ENCODE measurements at regions not wholly inside any gene's neighbourhood (a gene's known extent, or its start where the extent isn't known, plus 50 kb on each side); places are given as distances from the start of the nearest gene placed in this dataset.

DNA sequence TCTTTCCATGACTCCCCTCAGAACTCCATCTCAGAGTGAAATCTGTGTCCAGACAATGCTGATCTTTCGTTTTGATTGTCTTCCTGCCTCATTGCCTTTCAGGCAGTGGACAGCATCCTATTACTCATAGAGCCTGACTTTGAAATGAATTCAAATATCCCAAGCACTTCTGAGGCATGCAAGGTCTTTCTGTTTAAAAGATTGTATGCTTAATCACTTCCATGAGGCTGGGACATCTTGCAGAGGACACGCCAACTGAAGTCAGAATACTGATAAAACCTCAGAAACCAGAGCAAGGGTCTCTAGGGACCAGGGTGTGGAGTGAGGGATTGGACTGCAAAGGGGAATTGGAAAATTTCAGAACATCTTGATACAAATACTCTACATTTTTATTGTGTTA is 836.5 kb upstream of the ID2 start:
- TF ChIP-seq, protein P1, sequence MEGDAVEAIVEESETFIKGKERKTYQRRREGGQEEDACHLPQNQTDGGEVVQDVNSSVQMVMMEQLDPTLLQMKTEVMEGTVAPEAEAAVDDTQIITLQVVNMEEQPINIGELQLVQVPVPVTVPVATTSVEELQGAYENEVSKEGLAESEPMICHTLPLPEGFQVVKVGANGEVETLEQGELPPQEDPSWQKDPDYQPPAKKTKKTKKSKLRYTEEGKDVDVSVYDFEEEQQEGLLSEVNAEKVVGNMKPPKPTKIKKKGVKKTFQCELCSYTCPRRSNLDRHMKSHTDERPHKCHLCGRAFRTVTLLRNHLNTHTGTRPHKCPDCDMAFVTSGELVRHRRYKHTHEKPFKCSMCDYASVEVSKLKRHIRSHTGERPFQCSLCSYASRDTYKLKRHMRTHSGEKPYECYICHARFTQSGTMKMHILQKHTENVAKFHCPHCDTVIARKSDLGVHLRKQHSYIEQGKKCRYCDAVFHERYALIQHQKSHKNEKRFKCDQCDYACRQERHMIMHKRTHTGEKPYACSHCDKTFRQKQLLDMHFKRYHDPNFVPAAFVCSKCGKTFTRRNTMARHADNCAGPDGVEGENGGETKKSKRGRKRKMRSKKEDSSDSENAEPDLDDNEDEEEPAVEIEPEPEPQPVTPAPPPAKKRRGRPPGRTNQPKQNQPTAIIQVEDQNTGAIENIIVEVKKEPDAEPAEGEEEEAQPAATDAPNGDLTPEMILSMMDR (conservative IDR thresholded peaks at IDR 0.05; ENCODE audit: low read depth, low read length): no peak
- no peak for TF ChIP-seq EZH2 (IDR thresholded peaks at IDR 0.05; ENCODE audit: borderline replicate concordance, low read depth, low read length, poor library complexity, severe bottlenecking)
